Right ventricle myocardium inferior (tissue), 1 donor: ENCODE measurements at regions not wholly inside any gene's neighbourhood (a gene's known extent, or its start where the extent isn't known, plus 50 kb on each side); places are given as distances from the start of the nearest gene placed in this dataset.

Experiments
- ATAC-seq: fragments of 200-7000 bp; cut with Tn5 transposase; one replicate; pipeline ENCODE4 v1.9.1; 2020; ENCODE audit warnings: mild to moderate bottlenecking, moderate library complexity
- DNase-seq: peaks from one replicate; pipeline ENCODE4 v3.0.0; 2021; ENCODE audit errors: missing footprints
- intact Hi-C: fragments of 100-400 bp; cut with DNase I; formaldehyde crosslinking; loops from one replicate; pipeline ENCODE4 v1.11.0; 2022
- donor health status: DM: no; HTN: yes; CAD: no; lungs with severe emphysema.

DNA sequence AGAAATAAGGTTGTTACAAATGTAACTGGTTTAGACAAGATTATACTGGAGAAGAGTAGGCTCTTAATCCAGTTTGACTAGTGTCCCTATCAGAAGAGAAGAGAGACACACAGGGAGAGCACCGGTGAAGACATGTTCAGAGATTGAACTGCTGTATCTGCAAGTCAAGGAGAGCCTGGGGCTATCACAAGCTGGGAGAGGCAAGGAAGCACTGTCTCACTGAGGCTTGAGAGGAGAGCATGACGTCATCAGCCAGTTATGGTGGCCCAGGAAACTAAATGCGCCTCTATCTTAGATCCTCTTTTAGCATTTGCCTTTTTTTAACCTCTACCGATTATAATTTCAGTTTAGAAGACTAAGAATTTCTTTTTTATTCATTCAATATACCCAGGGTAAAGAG lies 583.4 kb downstream of the TRAM1L1 start:
- no peak for ATAC-seq
- intact Hi-C loops = no loop called here
- no peak for DNase-seq

DNA sequence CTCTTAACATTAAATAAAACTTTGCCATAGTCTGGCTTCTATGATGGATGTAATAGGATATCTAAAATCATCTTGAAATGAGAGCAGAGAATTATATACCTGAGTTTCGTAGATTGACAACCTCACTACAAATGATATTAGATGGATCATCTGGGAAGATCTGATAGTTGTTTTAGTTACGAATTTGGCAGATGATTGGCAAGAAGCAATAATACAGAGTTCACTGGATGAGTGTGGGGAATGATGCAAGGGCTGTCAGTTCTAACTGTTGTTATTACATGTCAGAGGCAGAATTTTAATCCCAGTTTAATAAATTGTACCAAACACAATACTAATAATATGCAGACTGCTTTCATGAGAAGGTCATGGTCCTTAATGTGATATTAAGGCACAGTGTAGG lies 585.2 kb downstream of the TRAM1L1 start:
- no peak for DNase-seq
- ATAC-seq = no peak
- intact Hi-C loops = no loop called here

DNA sequence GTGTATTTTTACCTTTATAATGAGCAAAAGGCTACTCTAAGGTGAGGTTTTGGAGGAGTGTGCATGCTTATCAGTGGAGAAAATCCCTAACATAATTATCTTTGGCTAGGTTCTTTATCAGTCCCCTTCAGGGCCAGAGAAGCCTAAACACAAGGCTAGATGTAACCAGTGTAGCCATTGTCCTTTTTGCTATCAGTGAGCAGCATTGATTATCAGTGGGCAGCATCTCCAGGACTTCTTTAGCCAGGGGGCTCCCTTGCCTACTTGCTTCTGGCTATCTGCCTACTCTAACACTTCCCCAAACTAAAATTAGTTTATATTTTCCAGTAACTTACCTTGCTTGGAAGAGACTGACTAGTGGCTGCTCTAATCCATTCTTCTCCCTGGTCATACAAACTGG lies 595.6 kb downstream of the TRAM1L1 start:
- ATAC-seq (no peak), DNase-seq (no peak)
- intact Hi-C loops = no loop called here

GRCh38 chr4:116486401-116486800 lies 599.0 kb downstream of the TRAM1L1 start:
- intact Hi-C loops = no loop called here
- DNase-seq (no peak), ATAC-seq (no peak)

- DNase-seq (no peak), ATAC-seq (no peak)
- intact Hi-C loops = no loop called here
Measured at GRCh38 chr4:116480546-116480945, 604.8 kb downstream of the TRAM1L1 start.

GRCh38 chr4:116478343-116478742 lies 607.0 kb downstream of the TRAM1L1 start:
- DNase-seq = no peak
- no peak for ATAC-seq
- intact Hi-C loops = no loop called here

GRCh38 chr4:116469582-116469981 lies 615.8 kb downstream of the TRAM1L1 start:
- intact Hi-C loops = no loop called here
- DNase-seq (no peak), ATAC-seq (no peak)

- DNase-seq (no peak), ATAC-seq (no peak)
- intact Hi-C loops = no loop called here
Measured at GRCh38 chr4:116453127-116453526, 632.2 kb downstream of the TRAM1L1 start.

DNA sequence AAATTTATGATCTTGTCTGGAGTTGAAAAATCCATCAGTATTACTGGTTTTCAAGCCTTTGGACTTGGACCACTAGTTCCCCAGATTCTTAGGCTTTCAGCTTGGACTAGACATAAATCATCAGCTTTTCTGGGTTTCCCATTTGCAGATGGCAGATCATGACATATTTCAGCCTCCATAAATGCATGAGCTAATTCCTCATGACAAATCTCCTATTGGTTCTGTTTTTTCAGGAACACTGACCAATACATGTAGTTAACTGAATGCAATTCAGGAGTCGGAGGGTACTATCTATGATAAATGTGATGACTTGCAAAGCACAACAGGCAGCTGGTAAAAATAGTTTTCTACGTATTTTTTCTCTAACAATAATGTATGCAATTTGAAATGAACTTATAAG lies 635.6 kb downstream of the TRAM1L1 start:
- no peak for DNase-seq
- ATAC-seq = no peak
- intact Hi-C loops = no loop called here

GRCh38 chr4:116444117-116444516 lies 641.3 kb downstream of the TRAM1L1 start:
- no peak for ATAC-seq

DNA sequence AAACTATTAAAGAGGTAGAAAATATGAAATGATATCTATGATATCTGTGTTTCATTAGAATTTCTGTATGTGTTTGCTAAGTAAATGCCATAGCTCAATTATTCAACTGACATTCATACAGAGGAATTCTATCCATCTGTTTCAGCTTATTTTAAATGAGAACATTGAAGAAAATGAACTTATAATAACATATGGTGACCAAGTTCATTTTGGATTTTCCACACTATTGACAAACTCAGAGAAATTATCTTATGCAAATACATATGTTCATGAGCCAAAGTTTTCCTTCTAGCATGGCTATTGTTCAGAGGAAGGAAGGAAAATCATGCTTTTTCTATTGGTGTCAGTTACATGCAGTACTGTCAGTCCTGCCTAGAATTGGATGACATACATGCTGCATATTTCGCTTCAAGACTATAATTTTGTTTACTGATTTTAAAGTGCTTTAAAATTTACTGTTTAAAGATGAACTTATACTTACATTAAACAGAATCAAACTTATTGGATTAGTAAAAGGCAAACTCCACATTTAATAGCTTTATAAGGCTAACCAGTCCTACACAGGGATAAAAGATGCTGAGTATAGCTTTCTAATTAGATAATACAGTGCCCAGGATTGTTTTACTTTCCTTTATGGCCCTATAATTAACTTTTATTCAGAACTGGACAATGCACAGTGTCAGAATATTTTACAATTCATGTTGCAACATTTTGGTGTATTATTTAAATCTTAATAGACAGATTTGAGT lies 646.2 kb downstream of the TRAM1L1 start:
- intact Hi-C loops = no loop called here
- ATAC-seq (no peak), DNase-seq (no peak)

More at GRCh38 chr4:116444117-116444516, 641.3 kb downstream of the TRAM1L1 start:
- intact Hi-C loops = no loop called here
- DNase-seq = no peak

DNA sequence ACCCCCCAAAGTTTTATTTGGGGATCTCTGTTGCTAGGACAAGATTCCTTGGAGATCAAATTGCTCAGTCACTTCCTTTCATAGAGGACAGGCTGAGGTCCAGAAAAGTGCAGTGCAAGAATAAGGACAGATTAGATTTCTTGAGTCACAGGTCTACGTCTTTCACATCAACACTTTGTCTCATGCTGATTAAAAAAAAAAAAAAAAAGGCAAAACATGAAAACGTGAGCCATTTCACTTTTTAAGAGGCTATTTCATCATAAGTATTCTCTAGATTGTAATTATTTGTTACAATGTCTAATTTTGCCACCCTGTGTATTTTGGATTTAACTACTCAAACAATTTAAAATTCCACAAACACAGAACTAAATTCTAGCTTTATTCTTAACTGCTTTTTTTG lies 647.0 kb downstream of the TRAM1L1 start:
- no peak for ATAC-seq

DNA sequence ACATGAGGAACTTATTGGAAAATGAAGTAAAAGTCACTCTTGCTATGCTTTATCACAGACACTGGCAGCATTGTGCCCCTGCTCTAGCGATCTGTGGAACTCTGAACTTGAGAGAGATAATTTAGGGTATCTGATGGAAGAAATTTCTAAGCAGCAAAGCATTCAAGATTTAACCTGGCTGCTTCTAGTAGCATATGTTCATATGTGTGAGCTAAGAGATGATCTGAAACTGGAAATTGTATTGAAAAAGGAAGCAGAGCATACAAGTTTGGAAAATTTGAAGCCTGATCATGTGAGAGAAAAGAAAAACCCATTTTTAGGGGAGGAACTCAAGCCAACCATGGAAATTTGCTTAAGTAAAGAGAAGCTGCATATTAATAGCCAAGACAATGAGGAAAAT lies 657.7 kb downstream of the TRAM1L1 start:
- intact Hi-C loops = no loop called here
- DNase-seq (no peak), ATAC-seq (no peak)

More for the DNA sequence above, 647.0 kb downstream of the TRAM1L1 start:
- intact Hi-C loops = no loop called here
- no peak for DNase-seq

- intact Hi-C loops = no loop called here
- ATAC-seq (no peak), DNase-seq (no peak)
Measured at GRCh38 chr4:116413222-116413621, 672.2 kb downstream of the TRAM1L1 start.

DNA sequence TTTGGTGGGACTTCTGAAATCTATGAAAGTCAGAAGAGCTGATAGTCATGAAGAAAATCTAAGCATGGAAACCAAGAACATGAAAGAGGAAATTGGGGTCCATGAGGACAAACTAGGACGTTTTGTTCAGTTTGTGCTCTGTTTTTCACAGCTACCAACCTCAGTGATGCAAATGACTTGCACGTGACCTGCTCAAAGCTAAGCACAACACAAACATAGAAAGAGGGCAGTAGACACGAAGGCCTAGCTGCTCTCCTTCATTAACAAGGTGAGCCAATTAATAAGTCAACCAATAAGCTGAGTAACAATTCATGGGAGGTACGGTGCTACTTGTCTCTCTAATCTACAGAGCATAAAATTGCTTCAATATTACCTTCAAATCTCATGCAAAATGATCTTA lies 684.1 kb downstream of the TRAM1L1 start:
- intact Hi-C loops = no loop called here
- DNase-seq = no peak

DNA sequence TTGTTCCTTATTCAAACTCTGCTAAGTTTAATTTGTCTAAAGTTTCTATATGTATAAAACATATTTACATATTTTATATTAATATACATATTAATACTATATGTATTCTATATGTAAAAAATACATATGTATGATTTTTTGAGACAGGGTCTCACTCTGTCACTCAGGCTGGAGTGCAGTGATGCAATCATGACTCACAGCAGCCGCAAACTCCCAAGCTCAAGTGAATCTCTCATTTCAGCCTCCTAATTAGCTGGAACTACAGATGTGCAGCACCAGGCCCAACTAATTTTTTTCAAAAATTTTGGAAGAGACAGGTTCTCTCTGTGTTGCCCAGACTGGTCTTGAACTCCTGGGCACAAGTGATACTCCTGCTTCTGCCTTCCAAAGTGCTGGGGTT lies 684.9 kb downstream of the TRAM1L1 start:
- DNase-seq = no peak
- intact Hi-C loops = no loop called here
- ATAC-seq = no peak

More for the DNA sequence above, 684.1 kb downstream of the TRAM1L1 start:
- ATAC-seq = no peak

GRCh38 chr4:116397714-116398113 lies 687.7 kb downstream of the TRAM1L1 start:
- ATAC-seq (no peak), DNase-seq (no peak)
- intact Hi-C loops = no loop called here

GRCh38 chr4:116397291-116397690 lies 688.1 kb downstream of the TRAM1L1 start:
- ATAC-seq (no peak), DNase-seq (no peak)
- intact Hi-C loops = no loop called here

DNA sequence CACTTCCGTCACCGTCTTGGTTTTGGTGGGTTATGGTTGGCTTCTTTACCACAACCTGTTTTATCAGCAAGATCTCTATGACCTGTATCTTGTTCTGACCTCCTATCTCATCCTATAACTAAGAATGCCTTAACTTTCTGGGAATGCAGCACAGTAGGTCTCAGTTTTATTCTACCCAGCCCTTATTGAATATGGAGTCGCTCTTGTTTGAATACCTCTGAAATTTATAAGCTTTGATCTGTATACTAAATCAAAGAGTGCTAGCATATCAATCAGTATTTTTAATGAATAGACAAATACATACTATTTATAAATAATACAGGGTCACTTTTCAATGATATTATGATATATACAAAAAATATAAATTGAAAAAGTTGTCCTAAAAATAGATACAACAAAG lies 690.0 kb downstream of the TRAM1L1 start:
- no peak for DNase-seq
- intact Hi-C loops = no loop called here
- ATAC-seq = no peak

DNA sequence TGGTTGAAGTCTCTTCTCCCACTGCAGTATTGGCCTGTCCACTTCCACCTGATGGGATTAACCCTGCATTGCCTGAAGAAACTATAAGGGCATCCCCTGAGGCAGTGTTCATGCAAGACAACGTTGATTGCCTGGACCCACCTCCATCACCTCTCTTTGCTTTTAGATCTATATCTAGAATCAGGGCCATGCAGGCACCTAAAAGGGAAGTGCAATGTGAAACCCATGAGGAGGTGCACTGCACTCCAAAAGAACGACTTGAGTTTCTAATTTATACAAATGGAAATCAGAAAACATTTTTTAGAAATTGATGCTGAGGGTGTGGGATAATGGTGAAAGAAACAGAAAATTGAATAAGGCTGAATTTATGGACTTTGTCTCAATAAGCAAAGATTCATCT lies 694.4 kb downstream of the TRAM1L1 start:
- no peak for DNase-seq
- intact Hi-C loops = no loop called here

GRCh38 chr4:116389139-116389538 lies 696.2 kb downstream of the TRAM1L1 start:
- DNase-seq (no peak), ATAC-seq (no peak)
- intact Hi-C loops = no loop called here

More for the DNA sequence above, 694.4 kb downstream of the TRAM1L1 start:
- ATAC-seq = no peak
